GM23248 (cell line): ENCODE measurements at regions not wholly inside any gene's neighbourhood (a gene's known extent, or its start where the extent isn't known, plus 50 kb on each side); places are given as distances from the start of the nearest gene placed in this dataset.

Experiments
- EZH2 ChIP-seq: fragments of 200-600 bp; sonication (generic); IDR thresholded peaks from 2 replicates; pipeline ENCODE4 v1.6.1; 2018; ENCODE audit warnings: antibody characterized with exemption, mild to moderate bottlenecking; ENCODE audit not compliant: insufficient read depth, poor library complexity, severe bottlenecking
- EZH2phosphoT487 ChIP-seq: fragments of 200-600 bp; sonication (generic); IDR thresholded peaks from 2 replicates; pipeline ENCODE4 v1.6.1; 2018; ENCODE audit warnings: antibody characterized with exemption, moderate library complexity, mild to moderate bottlenecking, low read depth; ENCODE audit not compliant: insufficient read depth

DNA sequence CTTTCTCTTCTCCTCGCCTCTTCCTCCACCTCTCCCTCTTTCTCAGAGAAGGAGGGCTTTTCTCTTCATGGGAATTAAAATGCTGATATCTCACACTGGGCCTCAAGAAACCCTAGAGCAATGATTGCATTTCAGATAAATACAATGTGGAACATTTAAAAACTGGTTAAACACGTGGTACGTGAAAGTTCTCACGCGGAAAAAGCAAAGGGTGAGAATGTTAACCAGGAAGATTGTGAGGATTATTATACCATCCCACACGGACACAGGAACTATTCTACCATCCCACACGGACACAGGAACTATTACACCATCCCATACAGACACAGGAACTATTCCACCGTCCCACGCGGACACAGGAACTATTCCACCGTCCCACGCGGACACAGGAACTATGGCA lies 182.4 kb downstream of the TMEM18 start:
- no peak for TF ChIP-seq EZH2
- no peak for TF ChIP-seq EZH2phosphoT487
